K562 (cell line): ENCODE measurements at regions not wholly inside any gene's neighbourhood (a gene's known extent, or its start where the extent isn't known, plus 50 kb on each side); places are given as distances from the start of the nearest gene placed in this dataset.

Experiments
- ATAC-seq: fragments of 200-7000 bp; cut with Tn5 transposase; 3 replicates; pipeline ENCODE4 v1.9.1; 2020; ENCODE audit warnings: moderate library complexity
- BruUV-seq: library from RNA; stranded (reverse); fragments of 400-500 nt; replicated peaks from 2 replicates; lab custom pipeline; 2021; lab: Mats Ljungman, UMichigan
- CTCF ChIA-PET: fragments of 300-600 bp; formaldehyde crosslinking; extraction: SDS; loops from one replicate; lab custom pipeline; 2021; ENCODE audit warnings: low intra/inter-chr PET ratio; lab: Yijun Ruan, JAX
- POLR2A ChIA-PET: fragments of 300-600, 350-650 bp; sonication (Branson Sonifier 250); formaldehyde crosslinking; extraction: SDS; loops from one replicate; lab custom pipeline; 2021; ENCODE audit warnings: antibody characterized with exemption, inconsistent platforms; lab: Yijun Ruan, JAX
- DNase-seq, 4 experiments: peaks; one replicate each; pipeline versions ENCODE4 v3.0.0 to v3.0.0-alpha.2; 2011 to 2018; ENCODE audit warnings: low spot score in 3 of 4, mixed read lengths in 3 of 4; ENCODE audit errors: extremely low read depth in 1 of 4
- FAIRE-seq: peaks from 2 replicates; lab custom pipeline; 2011; peaks lifted over from hg19 to GRCh38; lab: Jason Lieb, UNC
- H2AFZ ChIP-seq: 2 replicates; pipeline ENCODE4 v1.6.0; 2011; ENCODE audit warnings: low read depth, low read length, control low read depth, inconsistent platforms
- H3K27ac ChIP-seq: fragments of 200-600 bp; 3 replicates; pipeline ENCODE4 v1.8.0; 2011; ENCODE audit warnings: low read depth, mild to moderate bottlenecking, control low read depth, inconsistent platforms, low read length, moderate library complexity, mixed read lengths; ENCODE audit errors: extremely low read depth
- H3K27me3 ChIP-seq, 2 experiments: fragments of 300-600 bp in 1 of 2; 2 replicates in 1 of 2; 3 replicates in 1 of 2; pipeline versions ENCODE4 v1.6.0 to v1.8.0; 2011; ENCODE audit warnings: inconsistent platforms in 2 of 2, low read length in 2 of 2, mild to moderate bottlenecking in 1 of 2, mixed read lengths in 1 of 2, moderate library complexity in 1 of 2; ENCODE audit not compliant: control insufficient read depth in 2 of 2, insufficient read depth in 2 of 2
- H3K36me3 ChIP-seq: fragments of 300-600 bp; 3 replicates; pipeline ENCODE4 v1.8.0; 2011; ENCODE audit warnings: mild to moderate bottlenecking, low read length, inconsistent platforms; ENCODE audit not compliant: control insufficient read depth, insufficient read depth
- H3K4me1 ChIP-seq, 2 experiments: fragments of 200-600 bp in 1 of 2; replicated peaks in 1 of 2; 2 replicates in 1 of 2; 3 replicates in 1 of 2; pipeline versions ENCODE4 v1.5.1 to v1.8.0; 2011; ENCODE audit warnings: inconsistent platforms in 2 of 2, low read length in 2 of 2, mild to moderate bottlenecking in 1 of 2, mixed read lengths in 1 of 2, moderate library complexity in 1 of 2; ENCODE audit not compliant: control insufficient read depth in 2 of 2, insufficient read depth in 2 of 2
- H3K4me2 ChIP-seq: 2 replicates; pipeline ENCODE4 v1.6.1; 2011; ENCODE audit warnings: low read length, control low read depth, inconsistent platforms, mixed read lengths; ENCODE audit not compliant: insufficient read depth
- H3K4me3 ChIP-seq: fragments of 200-600 bp; sonication (generic), shearing (Covaris generic); 2 replicates; pipeline ENCODE4 v1.5.1; 2016; ENCODE audit warnings: control low read depth, inconsistent platforms
- H3K79me2 ChIP-seq: fragments of 200-600 bp; 3 replicates; pipeline ENCODE4 v1.8.0; 2011; ENCODE audit warnings: low read length, inconsistent platforms; ENCODE audit not compliant: control insufficient read depth, insufficient read depth
- H3K9ac ChIP-seq, 2 experiments: 2 replicates each; pipeline versions ENCODE4 v1.6.0 to v1.6.1; 2011; ENCODE audit warnings: low read depth in 2 of 2, low read length in 2 of 2, control low read depth in 1 of 2, inconsistent platforms in 1 of 2, mild to moderate bottlenecking in 1 of 2, mixed read lengths in 1 of 2; ENCODE audit not compliant: insufficient read depth in 1 of 2
- H3K9me1 ChIP-seq: one replicate; pipeline ENCODE4 v1.6.0; 2011; ENCODE audit warnings: inconsistent platforms, mild to moderate bottlenecking, low read length, moderate library complexity; ENCODE audit not compliant: control insufficient read depth, insufficient read depth
- H3K9me3 ChIP-seq: replicated peaks from 2 replicates; pipeline ENCODE4 v1.5.1; 2011; ENCODE audit warnings: low read depth, low read length, inconsistent platforms; ENCODE audit not compliant: control insufficient read depth, insufficient read depth
- H4K20me1 ChIP-seq: replicated peaks from 2 replicates; pipeline ENCODE4 v1.6.1; 2011; ENCODE audit warnings: low read length, inconsistent platforms, mixed read lengths; ENCODE audit not compliant: control insufficient read depth, insufficient read depth
- AFF1 ChIP-seq, 2 experiments: fragments of 450-650 bp; IDR thresholded peaks; 2 replicates each; pipeline ENCODE4 v1.6.1; 2018; ENCODE audit warnings: mild to moderate bottlenecking in 2 of 2, low read depth in 1 of 2; ENCODE audit not compliant: partially characterized antibody in 2 of 2
- CEBPG ChIP-seq, 3 experiments: fragments of 200-800 bp in 1 of 3; sonication (Bioruptor generic) in 1 of 3; sonication (generic) in 1 of 3; formaldehyde crosslinking in 1 of 3; IDR thresholded peaks in 2 of 3; conservative IDR thresholded peaks in 1 of 3; 2 replicates each; pipeline versions ENCODE4 v1.6.1 to v1.8.0; 2016 to 2022; ENCODE audit warnings: missing compliant biosample characterization in 2 of 3, missing genetic modification characterization in 2 of 3, mild to moderate bottlenecking in 1 of 3, missing genetic modification reagents in 1 of 3
- E2F3 ChIP-seq: fragments of 250-450 bp; sonication (Bioruptor Pico); IDR thresholded peaks from 2 replicates; pipeline ENCODE4 v1.4.0; 2020; ENCODE audit warnings: mild to moderate bottlenecking
- ETS2 ChIP-seq: IDR thresholded peaks from 2 replicates; pipeline ENCODE4 v1.6.1; 2016; ENCODE audit warnings: borderline replicate concordance, missing genetic modification characterization, mild to moderate bottlenecking, moderate library complexity, missing compliant biosample characterization; ENCODE audit not compliant: poor library complexity, severe bottlenecking
- NCOA2 ChIP-seq, 2 experiments: fragments of 450-650 bp; IDR thresholded peaks; 2 replicates each; pipeline ENCODE4 v1.6.1; 2018; ENCODE audit warnings: mild to moderate bottlenecking in 2 of 2, moderate library complexity in 1 of 2; ENCODE audit not compliant: partially characterized antibody in 2 of 2
- ZC3H4 ChIP-seq: sonication (generic); formaldehyde crosslinking; IDR thresholded peaks from 2 replicates; pipeline ENCODE4 v1.9.0; 2021; ENCODE audit warnings: missing genetic modification reagents, borderline replicate concordance
- ZNF57 ChIP-seq: fragments of 450-650 bp; formaldehyde crosslinking; IDR thresholded peaks from 2 replicates; pipeline ENCODE4 v1.4.0; 2020; ENCODE audit warnings: mild to moderate bottlenecking, moderate library complexity
- WGBS: fragments of 100-300 bp; shearing (Covaris generic); methylation state at CpG from one replicate; pipeline ENCODE4 v1.1.6; 2016; ENCODE audit warnings: low coverage, mixed read lengths; ENCODE audit not compliant: insufficient coverage; ENCODE audit errors: missing lambda C conversion rate; 5-methylcytosine and 5-hydroxymethylcytosine counted together
- in situ Hi-C: fragments of 300-500 bp; cut with MboI; formaldehyde crosslinking; loops from 4 replicates; pipeline ENCODE4 v1.15.0; 2018; ENCODE audit warnings: inconsistent platforms, mixed read lengths
- intact Hi-C: fragments of 100-400 bp; cut with micrococcal nuclease; formaldehyde crosslinking; loops from 2 replicates; pipeline ENCODE4 v1.14.2; 2022

- no peak overlapping the region for H3K27ac ChIP-seq
- ChIA-PET CTCF (no interaction called here), POLR2A (no interaction called here)
- FAIRE-seq (no peak), DNase-seq (no peak), ATAC-seq (no peak)
- 7% methylated on average over 4 of the region's 4 CpGs for WGBS
- H3K9ac ChIP-seq = no peak overlapping the region
- no peak overlapping the region for H3K4me3 ChIP-seq
- no peaks in the 10 kb centered on the region for H3K36me3 ChIP-seq
- in situ Hi-C loops (loop anchor here (25.0 kb wide), 2 partner anchors 765 to 1790 kb away; no protein-coding TSS in a partner anchor), intact Hi-C loops (no loop called here)
- no peaks in the 10 kb centered on the region for H3K79me2 ChIP-seq
- no peak overlapping the region for H3K4me2 ChIP-seq
- no peaks in the 10 kb centered on the region for H3K9me1 ChIP-seq
- H2AFZ ChIP-seq = no peak overlapping the region
- no peaks in the 10 kb centered on the region; the same call in 1 of the 2 replicates for H3K9me3 ChIP-seq
- no TSS peak for BruUV-seq
- peaks cover 7 to 26% of the 10 kb centered on the region in 2 experiments; a peak in 3 of 5 replicates for H3K27me3 ChIP-seq
- TF ChIP-seq ZNF57 = no peak
- no peak for TF ChIP-seq ETS2 (tag)
- TF ChIP-seq ZC3H4 (CRISPR knock-in tag) = no peak
- TF ChIP-seq E2F3 (CRISPR knock-in tag) = no peak
- TF ChIP-seq NCOA2 (IDR thresholded peaks at IDR 0.05; ENCODE audit: partially characterized antibody in 2 of 2) = no peak
- TF ChIP-seq AFF1 (IDR thresholded peaks at IDR 0.05; ENCODE audit: low read depth in 1 of 2, partially characterized antibody in 2 of 2) = no peak
- TF ChIP-seq CEBPG (CRISPR knock-in tag; IDR thresholded peaks at IDR 0.05) = no peak
- no peak for TF ChIP-seq CEBPG (tag; conservative IDR thresholded peaks at IDR 0.05 in 1 of 2, IDR thresholded peaks at IDR 0.05 in 1 of 2)
- H3K4me1 ChIP-seq = peaks cover 3 to 4% of the 10 kb centered on the region in 2 experiments; a peak in 2 of 5 replicates
- H4K20me1 ChIP-seq = no peaks in the 10 kb centered on the region; the same call in 1 of the 2 replicates
Measured at GRCh38 chr1:244252211-244252610, 199.5 kb downstream of the ADSS2 start.
